Stimulated activated CD4-positive, alpha-beta T cell treated with anti-CD3 and anti-CD28 coated beads, TNF-alpha, amount 100 ng/mL, for 24 hours (primary cell): ENCODE measurements at regions not wholly inside any gene's neighbourhood (a gene's known extent, or its start where the extent isn't known, plus 50 kb on each side); places are given as distances from the start of the nearest gene placed in this dataset.
A peak's percentile ranks its signal among the peaks of the same experiment; 100 is the strongest.
"Not testable (repeated sequence)": the region's sequence is repeated elsewhere in the genome, so short reads cannot be mapped to it uniquely, and the experiment has no call there.

Source experiments
- DNase-seq, 3 experiments: peaks; one replicate each; pipeline ENCODE4 v3.0.0-alpha.2; 2020; ENCODE audit warnings: low read depth in 3 of 3

GRCh38 chr22:25395468-25395867 lies 169.0 kb upstream of the GRK3 start:
- no peak for DNase-seq

GRCh38 chr22:25395915-25396314 lies 168.6 kb upstream of the GRK3 start:
- DNase-seq: no peak

GRCh38 chr22:25396615-25397200 lies 167.8 kb upstream of the GRK3 start:
- DNase-seq: no peak

GRCh38 chr22:25397616-25398015 lies 166.9 kb upstream of the GRK3 start:
- no peak for DNase-seq

GRCh38 chr22:25398591-25399062 lies 165.8 kb upstream of the GRK3 start:
- DNase-seq: peak in 1 of 3 experiments; percentile 40

- DNase-seq: no peak
Observed at GRCh38 chr22:25399649-25400151, 164.8 kb upstream of the GRK3 start.

GRCh38 chr22:25402160-25402500 lies 162.3 kb upstream of the GRK3 start:
- DNase-seq: no peak

GRCh38 chr22:25402501-25403283 lies 161.8 kb upstream of the GRK3 start:
- no peak for DNase-seq

- DNase-seq: no peak
Observed at GRCh38 chr22:25403284-25403810, 161.1 kb upstream of the GRK3 start.

- DNase-seq: no peak
Observed at GRCh38 chr22:25403811-25404471, 160.5 kb upstream of the GRK3 start.

- no peak for DNase-seq
Observed at GRCh38 chr22:25404556-25404927, 159.9 kb upstream of the GRK3 start.

GRCh38 chr22:25404928-25405816 lies 159.3 kb upstream of the GRK3 start:
- peak; percentile 34 to 73 (median 45) for DNase-seq

- DNase-seq: no peak
Observed at GRCh38 chr22:25405841-25406509, 158.5 kb upstream of the GRK3 start.

- DNase-seq: no peak
Observed at GRCh38 chr22:25406510-25407210, 157.8 kb upstream of the GRK3 start.

GRCh38 chr22:25407226-25407858 lies 157.1 kb upstream of the GRK3 start:
- no peak for DNase-seq

GRCh38 chr22:25407859-25408229 lies 156.6 kb upstream of the GRK3 start:
- no peak for DNase-seq

- DNase-seq: no peak
Observed at GRCh38 chr22:25409240-25409639, 155.2 kb upstream of the GRK3 start.

GRCh38 chr22:25410849-25411248 lies 153.6 kb upstream of the GRK3 start:
- no peak for DNase-seq

- DNase-seq: no peak
Observed at GRCh38 chr22:25413620-25414019, 150.9 kb upstream of the GRK3 start.

- not testable (repeated sequence) for DNase-seq
Observed at GRCh38 chr22:25415731-25416130, 148.7 kb upstream of the GRK3 start.
